ENCODE measurements at regions not wholly inside any gene's neighbourhood (a gene's known extent, or its start where the extent isn't known, plus 50 kb on each side); places are given as distances from the start of the nearest gene placed in this dataset.

DNA sequence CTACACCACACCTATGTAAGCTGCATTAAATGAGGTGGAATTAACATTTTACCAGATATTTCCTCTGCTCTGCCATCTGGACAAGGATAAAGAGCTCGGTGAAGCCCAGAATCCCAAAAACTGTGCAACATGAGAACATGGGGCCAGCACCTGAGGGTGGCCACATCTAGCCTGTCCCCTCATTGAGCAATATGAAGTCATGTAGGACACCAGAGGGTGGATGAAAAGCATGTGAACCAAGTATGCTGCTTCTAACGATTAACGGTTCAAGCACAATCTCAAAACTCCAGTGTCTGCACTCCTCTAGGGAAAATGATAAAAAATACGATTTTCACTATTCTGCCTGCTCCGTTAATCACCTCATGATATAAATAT is 545.8 kb downstream of the EBF1 start:
- no peaks in the 10 kb centered on the region for H3K36me3 ChIP-seq (ENCODE audit: low read depth, missing control alignments)
- no peaks in the 10 kb centered on the region for H3K4me1 ChIP-seq
- H3K9me3 ChIP-seq, result no peaks in the 10 kb centered on the region
- DNase-seq, result no peak
- H3K4me3 ChIP-seq, result no peak overlapping the region
- intact Hi-C loops (cut with DNase I; ENCODE audit: low total_unique reads), result no loop called here
- H3K27ac ChIP-seq, result no peak overlapping the region
- TF ChIP-seq, protein P1, sequence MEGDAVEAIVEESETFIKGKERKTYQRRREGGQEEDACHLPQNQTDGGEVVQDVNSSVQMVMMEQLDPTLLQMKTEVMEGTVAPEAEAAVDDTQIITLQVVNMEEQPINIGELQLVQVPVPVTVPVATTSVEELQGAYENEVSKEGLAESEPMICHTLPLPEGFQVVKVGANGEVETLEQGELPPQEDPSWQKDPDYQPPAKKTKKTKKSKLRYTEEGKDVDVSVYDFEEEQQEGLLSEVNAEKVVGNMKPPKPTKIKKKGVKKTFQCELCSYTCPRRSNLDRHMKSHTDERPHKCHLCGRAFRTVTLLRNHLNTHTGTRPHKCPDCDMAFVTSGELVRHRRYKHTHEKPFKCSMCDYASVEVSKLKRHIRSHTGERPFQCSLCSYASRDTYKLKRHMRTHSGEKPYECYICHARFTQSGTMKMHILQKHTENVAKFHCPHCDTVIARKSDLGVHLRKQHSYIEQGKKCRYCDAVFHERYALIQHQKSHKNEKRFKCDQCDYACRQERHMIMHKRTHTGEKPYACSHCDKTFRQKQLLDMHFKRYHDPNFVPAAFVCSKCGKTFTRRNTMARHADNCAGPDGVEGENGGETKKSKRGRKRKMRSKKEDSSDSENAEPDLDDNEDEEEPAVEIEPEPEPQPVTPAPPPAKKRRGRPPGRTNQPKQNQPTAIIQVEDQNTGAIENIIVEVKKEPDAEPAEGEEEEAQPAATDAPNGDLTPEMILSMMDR (IDR thresholded peaks at IDR 0.05), result no peak
- TF ChIP-seq POLR2A (IDR thresholded peaks at IDR 0.05), result no peak
- 84% methylated on average over 5 of the region's 5 CpGs for WGBS, 2 donors
- H3K27me3 ChIP-seq, result no peaks in the 10 kb centered on the region

DNA sequence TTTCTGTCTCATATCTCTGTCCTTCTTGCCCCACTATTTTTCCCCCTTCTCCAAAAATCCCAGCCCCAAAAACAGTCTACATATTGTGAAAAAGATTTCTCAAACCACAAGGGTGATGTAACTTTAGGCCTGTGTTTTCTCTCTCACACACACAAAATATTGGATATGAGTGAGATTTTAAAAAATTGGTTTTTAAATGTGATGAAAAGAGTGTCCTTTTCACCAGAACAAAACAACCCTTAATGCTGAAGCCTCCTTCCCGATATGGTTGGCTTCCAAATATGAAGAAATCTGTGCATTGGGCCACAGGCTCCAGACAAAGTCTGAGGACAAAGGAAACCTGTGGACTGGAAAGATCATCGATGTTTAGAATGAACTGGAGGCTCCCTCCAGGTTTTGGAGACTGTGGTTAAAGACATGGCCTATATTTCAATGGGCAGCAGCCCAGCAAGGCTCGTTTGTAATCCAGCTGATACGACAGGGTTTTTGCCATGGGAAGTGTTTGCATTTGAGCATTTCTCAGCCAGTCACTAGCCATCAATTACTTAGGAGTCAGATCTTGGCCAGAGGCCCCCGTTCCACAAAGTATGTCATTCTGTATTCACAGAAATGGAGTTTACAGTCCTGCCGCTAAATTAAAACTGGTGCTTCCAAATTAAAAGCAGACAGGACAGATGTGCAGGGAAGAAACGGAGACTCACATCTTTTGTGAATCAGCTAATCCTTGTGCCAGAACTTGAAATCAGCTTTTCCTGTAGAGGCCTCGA is 546.3 kb downstream of the EBF1 start:
- 51 to 56% methylated on average over 8 of the region's 8 CpGs for WGBS, 2 donors
- peak; percentile 21 for DNase-seq
- Histone ChIP-seq H3K27ac (no peak overlapping the region), H3K4me3 (no peak overlapping the region), H3K27me3 (no peaks in the 10 kb centered on the region), H3K9me3 (no peaks in the 10 kb centered on the region), H3K36me3 (ENCODE audit: low read depth, missing control alignments) (no peaks in the 10 kb centered on the region), H3K4me1 (no peaks in the 10 kb centered on the region)
- TF ChIP-seq, protein P1 (IDR thresholded peaks at IDR 0.05), result no peak
- TF ChIP-seq POLR2A (IDR thresholded peaks at IDR 0.05), result no peak
- intact Hi-C loops (cut with DNase I; ENCODE audit: low total_unique reads), result no loop called here

DNA sequence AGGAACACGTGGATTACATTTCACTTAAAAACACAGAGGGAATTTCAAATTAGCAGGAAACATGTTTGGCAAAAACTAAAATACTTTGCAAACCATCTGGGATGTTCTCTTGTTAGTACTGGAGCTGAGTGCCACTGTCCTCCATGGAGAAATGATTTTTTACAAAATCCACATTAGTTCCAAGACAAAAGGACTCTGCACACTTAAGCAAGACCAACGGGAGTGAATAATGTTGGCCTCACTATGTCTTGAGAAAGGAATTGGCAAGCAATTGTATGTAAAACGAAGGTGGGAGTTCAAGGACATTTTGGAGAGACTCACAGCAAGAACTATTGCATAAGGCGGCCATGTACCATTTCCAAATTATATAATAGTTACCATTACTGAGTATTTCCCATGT is 547.5 kb downstream of the EBF1 start:
- no peaks in the 10 kb centered on the region for H3K9me3 ChIP-seq
- H3K36me3 ChIP-seq (ENCODE audit: low read depth, missing control alignments), result no peaks in the 10 kb centered on the region
- H3K4me1 ChIP-seq, result no peaks in the 10 kb centered on the region
- 44 to 50% methylated on average over 4 of the region's 4 CpGs for WGBS, 2 donors
- intact Hi-C loops (cut with DNase I; ENCODE audit: low total_unique reads), result no loop called here
- no peaks in the 10 kb centered on the region for H3K27me3 ChIP-seq
- no peak overlapping the region for H3K4me3 ChIP-seq
- no peak for TF ChIP-seq POLR2A (IDR thresholded peaks at IDR 0.05)
- TF ChIP-seq, protein P1 (IDR thresholded peaks at IDR 0.05), result no peak
- DNase-seq, result no peak
- no peak overlapping the region for H3K27ac ChIP-seq

DNA sequence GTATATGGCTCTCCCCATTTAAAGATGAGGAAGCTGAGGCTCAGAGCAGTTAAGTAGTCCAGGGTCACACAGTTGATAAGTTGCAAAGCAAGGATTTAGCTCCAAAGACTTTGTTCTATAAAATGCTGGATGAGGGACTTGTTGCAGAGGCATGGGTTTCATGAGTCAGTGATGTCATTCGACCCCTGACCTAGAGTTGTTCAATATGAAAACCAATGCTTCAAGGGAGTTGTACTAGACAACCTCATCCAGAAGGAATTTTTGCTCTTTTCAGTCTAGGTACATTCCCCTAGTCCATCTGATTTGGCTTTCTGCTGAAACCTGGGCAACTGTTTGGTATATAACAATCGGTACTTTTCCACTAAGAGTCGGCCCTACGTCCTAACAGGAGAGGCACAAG is 550.4 kb downstream of the EBF1 start:
- H3K4me3 ChIP-seq, result no peak overlapping the region
- H3K4me1 ChIP-seq, result no peaks in the 10 kb centered on the region
- DNase-seq, result no peak
- H3K36me3 ChIP-seq (ENCODE audit: low read depth, missing control alignments), result no peaks in the 10 kb centered on the region
- H3K27ac ChIP-seq, result no peak overlapping the region
- H3K9me3 ChIP-seq, result no peaks in the 10 kb centered on the region
- no peak for TF ChIP-seq POLR2A (IDR thresholded peaks at IDR 0.05)
- TF ChIP-seq, protein P1 (IDR thresholded peaks at IDR 0.05), result no peak
- H3K27me3 ChIP-seq, result no peaks in the 10 kb centered on the region
- WGBS, 2 donors, result 84 to 92% methylated on average over 4 of the region's 4 CpGs
- intact Hi-C loops (cut with DNase I; ENCODE audit: low total_unique reads), result no loop called here

DNA sequence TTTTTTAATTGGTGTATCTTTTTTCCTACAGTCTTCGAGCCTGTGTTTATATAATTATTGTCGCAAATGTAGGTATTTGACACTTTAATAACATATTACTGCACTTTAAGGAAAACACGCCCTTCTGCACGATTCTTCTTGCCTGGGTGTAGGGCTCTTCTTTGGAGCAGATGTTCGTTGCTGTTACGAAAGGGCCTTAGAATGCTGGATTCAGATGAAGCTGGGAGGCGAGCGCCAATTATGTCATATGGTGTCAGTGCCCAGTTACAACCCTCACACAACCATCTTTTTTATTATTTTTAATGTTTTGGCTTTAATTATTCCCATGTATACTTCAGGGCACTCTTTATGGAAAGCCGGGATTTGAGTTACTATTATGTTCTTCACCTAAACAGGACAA is 553.0 kb downstream of the EBF1 start:
- no peaks in the 10 kb centered on the region for H3K27me3 ChIP-seq
- H3K4me3 ChIP-seq, result no peak overlapping the region
- WGBS, 2 donors, result 90 to 94% methylated on average over 9 of the region's 9 CpGs
- DNase-seq, result no peak
- no peaks in the 10 kb centered on the region for H3K4me1 ChIP-seq
- H3K27ac ChIP-seq, result no peak overlapping the region
- intact Hi-C loops (cut with DNase I; ENCODE audit: low total_unique reads), result no loop called here
- TF ChIP-seq, protein P1 (IDR thresholded peaks at IDR 0.05), result no peak
- TF ChIP-seq POLR2A (IDR thresholded peaks at IDR 0.05), result no peak
- H3K9me3 ChIP-seq, result no peaks in the 10 kb centered on the region
- H3K36me3 ChIP-seq (ENCODE audit: low read depth, missing control alignments), result no peaks in the 10 kb centered on the region
